ENCODE measurements at regions not wholly inside any gene's neighbourhood (a gene's known extent, or its start where the extent isn't known, plus 50 kb on each side); places are given as distances from the start of the nearest gene placed in this dataset.

GRCh38 chr2:138323382-138324067 is 178.0 kb upstream of the SPOPL start:
- TF ChIP-seq CTCF (conservative IDR thresholded peaks at IDR 0.05; ENCODE audit: low read depth, low read length) = no peak
- no peak for TF ChIP-seq EZH2 (IDR thresholded peaks at IDR 0.05; ENCODE audit: borderline replicate concordance, low read depth, low read length, poor library complexity, severe bottlenecking)
